ENCODE measurements at regions not wholly inside any gene's neighbourhood (a gene's known extent, or its start where the extent isn't known, plus 50 kb on each side); places are given as distances from the start of the nearest gene placed in this dataset.

DNA sequence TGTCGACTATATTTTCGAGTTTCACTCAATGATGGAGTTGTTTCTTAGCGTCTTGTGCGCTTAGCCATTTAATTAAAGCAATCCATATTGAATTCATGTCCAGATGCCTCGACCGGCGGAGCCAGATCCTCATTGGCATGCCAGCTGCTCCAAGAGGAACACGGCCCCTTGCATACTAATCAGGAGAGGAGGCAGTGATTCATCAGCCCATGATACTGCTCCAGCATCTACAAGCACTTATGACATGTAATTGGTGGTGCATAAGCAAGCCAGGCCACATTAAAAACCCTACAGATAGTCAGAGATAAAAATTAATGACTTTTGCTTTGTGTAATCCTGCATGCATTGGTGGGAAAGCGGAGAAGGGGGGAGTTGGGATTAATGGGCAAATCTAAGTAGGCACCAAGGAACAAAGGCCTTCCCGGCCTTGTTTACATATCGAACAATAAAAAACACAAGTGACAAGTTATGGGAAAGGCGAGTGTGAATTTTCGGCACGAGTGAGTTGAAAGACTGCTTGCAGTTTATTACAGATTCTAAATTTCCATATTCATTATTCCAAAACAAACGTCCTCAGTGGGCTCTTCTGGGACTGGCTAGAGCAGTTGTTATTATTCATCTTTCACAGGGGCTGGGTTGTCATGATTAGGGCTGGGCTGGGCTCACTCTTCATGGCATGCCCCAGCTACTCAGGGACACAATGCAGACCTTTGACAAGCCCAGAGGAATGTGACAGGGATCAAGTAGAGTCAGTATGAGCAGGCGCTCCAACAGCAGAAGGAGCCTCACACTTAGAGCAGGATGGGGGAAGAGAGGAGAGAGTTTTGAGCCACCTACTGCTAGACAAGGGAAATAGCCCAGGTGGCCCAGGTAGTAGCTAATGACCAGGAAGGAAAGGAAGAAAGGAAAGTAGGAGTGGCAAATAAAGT, 281.7 kb upstream of the ZFHX3 start:
- no peak for DNase-seq (ENCODE audit: low spot score)
- intact Hi-C loops (cut with DNase I): no loop called here

DNA sequence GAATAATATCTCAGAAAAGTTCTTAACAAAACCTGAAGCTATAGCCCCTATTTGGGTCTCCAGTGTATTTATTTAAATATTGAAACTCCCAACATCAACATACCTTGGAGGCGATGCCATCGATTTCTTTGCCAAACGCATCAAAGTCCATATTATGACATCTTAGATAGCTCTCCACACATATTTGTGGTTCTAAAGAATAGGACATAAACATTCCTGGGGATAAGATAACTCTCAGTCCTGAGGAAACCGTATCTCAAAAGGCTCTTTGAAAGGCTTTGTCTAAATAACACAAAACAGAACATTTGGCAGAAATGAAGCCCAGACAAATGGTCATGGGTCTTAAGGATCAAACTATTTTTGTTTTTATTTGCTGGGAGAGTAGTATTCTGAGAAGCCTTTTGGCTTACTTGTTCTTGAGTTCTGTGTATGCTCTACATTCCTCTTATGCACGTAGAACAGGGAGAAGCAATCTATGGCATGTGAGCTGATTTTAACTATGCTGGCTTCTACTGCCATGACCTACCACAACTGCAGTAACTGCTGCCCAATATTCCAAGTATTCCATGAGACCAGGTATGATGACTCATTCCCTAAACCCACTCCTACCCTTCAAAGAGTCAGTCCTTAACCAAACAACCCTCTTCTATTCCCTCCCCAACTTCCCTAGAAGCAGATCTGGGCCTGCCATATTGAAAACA, 279.0 kb upstream of the ZFHX3 start:
- DNase-seq (ENCODE audit: low spot score): no peak
- intact Hi-C loops (cut with DNase I): no loop called here

DNA sequence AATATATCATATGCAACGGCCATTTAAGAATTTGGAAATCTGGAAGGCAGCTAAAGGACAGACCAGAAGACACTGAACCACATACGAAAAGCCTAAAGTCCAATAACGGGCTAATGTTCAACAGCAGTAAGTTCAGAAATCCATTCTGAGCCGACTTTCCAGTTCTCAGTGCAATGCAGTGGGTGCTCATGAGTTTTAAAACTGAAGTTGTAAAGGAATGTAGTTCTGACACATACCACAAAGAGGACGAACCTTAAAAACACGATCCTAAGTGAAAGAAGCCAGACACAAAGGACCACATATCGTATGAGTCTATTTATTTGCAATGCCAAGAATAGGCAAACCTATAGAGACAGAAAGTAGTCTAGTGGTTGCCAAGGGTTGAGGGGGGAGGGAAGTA, 278.3 kb upstream of the ZFHX3 start:
- intact Hi-C loops (cut with DNase I): no loop called here

DNA sequence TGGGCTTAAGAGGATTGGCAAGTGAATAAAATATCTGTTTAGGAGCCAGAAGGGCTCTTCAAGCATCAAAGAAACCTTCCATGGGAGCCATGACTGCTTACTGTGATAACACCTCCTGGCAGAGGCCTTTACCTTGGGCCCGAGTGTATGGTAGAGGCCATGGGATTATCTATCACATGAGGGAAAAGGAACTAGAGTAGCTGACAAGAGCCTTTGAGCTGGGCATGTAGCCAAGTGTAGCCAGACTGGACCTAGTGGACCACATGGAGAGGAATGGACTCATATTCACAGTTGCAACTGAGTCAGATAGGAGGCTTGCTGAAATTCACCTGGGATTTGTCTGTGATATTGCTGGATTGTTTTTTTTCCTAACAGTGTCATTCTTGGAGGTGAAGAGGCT, 276.0 kb upstream of the ZFHX3 start:
- no peak for DNase-seq (ENCODE audit: low spot score)
- intact Hi-C loops (cut with DNase I): no loop called here

More for the DNA sequence above, 278.3 kb upstream of the ZFHX3 start:
- no peak for DNase-seq (ENCODE audit: low spot score)

DNA sequence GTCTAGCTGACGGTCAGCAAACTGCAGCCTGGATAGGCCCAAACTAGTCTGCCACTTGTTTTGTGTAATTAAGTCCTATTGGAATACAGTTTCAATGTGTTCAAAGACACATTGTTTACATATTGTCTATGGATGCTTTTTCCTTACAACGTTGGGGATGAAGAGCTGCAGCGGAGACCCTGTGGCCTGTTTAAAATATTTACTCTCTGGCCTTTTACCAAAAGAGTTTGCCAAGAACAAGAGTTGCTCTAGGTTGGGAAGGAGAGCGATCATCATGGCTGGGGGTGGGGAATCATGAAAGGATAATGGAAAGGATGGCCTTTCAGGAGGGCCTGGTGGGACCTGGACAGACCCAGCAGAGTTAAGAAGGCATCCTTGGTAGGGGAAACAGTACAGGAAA, 274.9 kb upstream of the ZFHX3 start:
- intact Hi-C loops (cut with DNase I): no loop called here
- no peak for DNase-seq (ENCODE audit: low spot score)

DNA sequence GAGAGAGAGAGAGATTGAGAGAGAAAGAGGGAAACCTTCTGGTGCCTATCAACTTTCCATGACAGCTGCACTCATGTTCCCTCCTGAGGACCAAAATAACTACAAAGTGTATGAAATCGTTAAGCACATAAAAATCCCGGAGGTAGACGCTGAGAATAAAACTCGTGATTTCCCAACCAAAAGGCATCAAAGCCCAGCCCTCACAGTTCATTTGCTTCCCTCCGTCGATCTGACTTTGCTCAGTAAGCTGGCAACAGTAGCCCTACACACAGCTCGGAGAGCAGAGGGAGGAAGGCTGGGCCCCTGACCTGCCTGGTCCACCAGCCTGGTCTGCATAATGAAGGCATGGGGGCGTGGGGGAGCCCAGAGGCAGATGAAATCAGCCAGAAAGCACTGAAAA, 273.9 kb upstream of the ZFHX3 start:
- no peak for DNase-seq (ENCODE audit: low spot score)
- intact Hi-C loops (cut with DNase I): no loop called here

DNA sequence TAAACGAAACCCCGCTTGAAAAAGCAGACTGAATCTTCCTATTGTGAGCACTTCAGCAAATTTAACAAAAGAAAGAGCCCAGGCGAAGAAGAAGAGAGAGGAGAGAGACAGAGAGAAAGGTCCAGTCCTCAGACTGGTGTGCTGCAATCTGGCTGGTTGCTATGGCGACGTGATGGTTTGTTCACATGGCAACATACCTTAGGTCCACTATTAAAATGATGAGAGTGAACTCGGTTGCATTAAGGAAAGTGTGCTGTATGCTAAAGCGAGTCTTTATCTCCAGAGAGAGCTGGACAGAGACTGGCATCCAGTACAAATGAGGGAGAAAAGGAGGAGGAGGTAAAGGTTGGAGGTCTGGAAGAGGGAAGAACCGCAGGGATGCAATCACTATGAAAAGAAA, 271.8 kb upstream of the ZFHX3 start:
- intact Hi-C loops (cut with DNase I): loop anchor here in 1 of 2 donors (2.0 kb wide), 1 partner anchor 35 kb away; no protein-coding TSS in a partner anchor
- DNase-seq (ENCODE audit: low spot score): no peak

DNA sequence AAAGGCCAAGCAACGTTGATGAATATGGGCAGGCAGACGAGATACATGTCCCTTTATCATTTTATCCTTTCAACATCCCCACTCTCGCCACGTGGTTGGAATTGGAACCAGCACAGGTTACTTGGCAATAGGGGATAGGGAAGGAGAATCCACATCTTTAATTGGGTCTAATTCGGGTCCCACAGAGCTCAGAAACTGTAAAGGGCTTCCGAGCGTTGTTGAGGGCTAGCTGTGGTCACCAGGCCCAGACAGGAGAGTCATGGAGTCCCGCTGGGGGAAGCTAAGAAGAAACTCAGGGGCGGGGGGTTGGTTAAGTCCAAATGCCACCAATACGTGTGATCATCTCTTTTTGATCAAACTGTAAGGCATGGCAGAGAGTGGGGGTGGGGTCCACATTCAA, 271.3 kb upstream of the ZFHX3 start:
- DNase-seq (ENCODE audit: low spot score): no peak
- intact Hi-C loops (cut with DNase I): loop anchor here in 1 of 2 donors (2.0 kb wide), 1 partner anchor 36 kb away; no protein-coding TSS in a partner anchor

DNA sequence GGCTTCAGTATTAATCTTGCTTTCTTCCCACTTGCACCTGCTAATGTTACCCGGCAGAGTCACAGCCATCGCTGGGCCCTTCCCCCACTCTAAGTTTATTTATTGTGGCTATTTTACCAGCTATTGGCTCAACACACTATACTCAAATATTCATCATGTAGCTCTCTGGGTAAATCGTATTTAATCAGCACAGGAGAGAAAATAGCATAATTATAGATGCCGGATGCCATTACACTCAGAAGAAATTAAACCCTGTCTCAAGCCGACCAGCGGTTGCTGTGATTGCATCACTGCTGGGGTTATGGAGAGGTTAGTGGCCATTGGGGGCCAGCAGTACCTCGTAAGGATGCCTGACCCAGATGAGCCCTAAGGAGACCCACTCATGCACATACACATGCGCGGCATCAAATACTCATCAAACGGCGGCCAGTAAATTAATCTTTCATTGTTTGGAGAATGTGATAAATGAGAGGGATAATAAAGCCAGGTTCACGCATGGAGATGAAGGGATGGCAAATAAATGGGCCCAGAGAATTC, 269.5 kb upstream of the ZFHX3 start:
- intact Hi-C loops (cut with DNase I): no loop called here
- no peak for DNase-seq (ENCODE audit: low spot score)

DNA sequence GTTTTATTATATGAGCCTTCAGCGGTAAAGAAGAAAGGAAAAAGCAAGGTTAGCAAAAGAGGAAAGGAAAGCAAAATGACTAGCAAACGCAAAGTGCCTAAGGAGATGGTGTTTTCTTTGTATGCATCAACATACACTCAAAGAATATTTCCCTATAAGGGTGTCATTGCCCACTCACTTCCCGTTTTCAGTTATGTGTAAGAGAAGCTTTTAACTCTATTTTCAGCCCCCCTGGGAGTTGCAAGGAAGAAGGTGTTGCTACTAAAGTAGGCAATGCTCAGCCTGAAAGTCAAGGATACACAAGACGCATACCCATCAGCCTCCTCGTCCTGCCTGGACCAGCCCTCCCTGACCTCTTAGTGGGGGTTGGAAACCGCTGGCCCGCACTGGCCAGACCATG, 267.7 kb upstream of the ZFHX3 start:
- intact Hi-C loops (cut with DNase I): no loop called here
- DNase-seq (ENCODE audit: low spot score): no peak

DNA sequence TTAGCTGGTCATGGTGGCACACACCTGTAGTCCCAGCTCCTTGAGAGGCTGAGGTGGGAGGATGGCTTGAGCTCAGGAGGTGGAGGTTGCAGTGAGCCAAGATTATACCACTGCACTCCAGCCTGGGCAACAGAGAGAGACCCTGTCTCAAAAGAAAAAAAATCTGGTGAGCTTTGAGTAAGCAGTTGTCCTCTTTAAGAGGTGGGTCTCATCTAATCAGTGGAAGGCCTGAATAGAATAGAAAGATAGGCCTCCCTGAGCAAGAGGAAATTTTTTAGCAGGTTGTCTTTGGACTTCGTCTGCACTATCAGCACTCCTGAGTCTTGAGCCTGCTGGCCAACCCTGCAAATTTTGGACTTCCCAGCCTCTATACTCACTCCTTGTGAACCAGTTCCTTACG, 266.0 kb upstream of the ZFHX3 start:
- no peak for DNase-seq (ENCODE audit: low spot score)
- intact Hi-C loops (cut with DNase I): no loop called here

DNA sequence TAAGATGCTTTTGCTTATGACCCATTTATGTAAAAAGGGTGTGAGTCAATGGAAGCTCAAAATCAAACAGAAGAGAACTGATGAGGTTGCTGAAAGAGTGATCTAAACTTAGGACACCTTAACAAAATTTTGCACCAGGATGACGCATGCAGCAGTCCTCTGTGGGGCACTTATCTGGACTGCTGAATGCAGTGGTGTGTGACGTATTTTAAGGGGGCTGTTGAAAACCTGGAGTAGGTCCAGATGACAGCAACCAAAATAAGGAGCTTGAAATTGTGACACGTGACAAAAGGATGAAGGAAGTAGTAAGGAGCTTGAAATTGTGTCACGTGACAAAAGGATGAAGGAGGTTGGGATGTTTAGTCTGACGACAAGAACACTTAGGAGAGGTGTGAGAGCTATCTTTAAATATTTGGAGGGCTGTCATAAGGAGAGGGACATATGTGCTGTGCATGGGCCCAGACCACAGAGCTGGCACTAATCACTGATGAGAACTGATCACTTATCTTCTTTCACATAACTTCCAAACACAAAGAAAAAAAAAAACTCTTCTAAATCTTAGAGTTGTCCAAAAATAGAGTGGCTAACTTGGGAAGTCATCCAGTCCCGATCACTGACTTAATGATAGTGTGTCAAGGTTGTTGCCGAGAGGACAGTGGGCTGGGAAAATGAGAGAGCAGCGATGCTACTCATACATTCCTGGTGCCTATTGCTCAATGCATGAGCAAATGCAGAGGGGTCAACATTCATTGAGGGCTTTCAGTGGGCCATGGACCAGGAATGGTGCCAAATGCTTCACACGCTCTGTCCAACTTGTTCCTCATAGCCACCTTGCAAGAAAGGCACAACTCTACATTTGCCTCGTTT, 264.2 kb upstream of the ZFHX3 start:
- intact Hi-C loops (cut with DNase I): no loop called here
- no peak for DNase-seq (ENCODE audit: low spot score)

DNA sequence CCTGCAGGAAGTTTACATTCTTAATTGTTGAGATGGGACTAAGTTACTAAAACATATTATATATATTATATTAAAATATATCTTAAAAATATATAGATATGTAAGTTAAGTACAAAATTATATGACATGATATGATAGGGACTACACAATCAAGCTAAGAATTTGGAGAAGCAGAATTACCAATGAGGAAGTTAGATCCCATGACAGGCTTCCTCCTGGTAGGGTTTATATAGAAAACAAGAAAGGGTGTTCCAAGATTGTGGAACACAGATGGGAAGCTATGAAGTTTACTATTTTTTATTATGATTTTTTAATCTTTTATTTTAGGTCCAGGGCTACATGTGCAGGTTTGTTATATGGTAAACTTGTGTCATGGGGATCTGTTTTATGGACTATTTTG, 260.8 kb upstream of the ZFHX3 start:
- no peak for DNase-seq (ENCODE audit: low spot score)
- intact Hi-C loops (cut with DNase I): no loop called here

DNA sequence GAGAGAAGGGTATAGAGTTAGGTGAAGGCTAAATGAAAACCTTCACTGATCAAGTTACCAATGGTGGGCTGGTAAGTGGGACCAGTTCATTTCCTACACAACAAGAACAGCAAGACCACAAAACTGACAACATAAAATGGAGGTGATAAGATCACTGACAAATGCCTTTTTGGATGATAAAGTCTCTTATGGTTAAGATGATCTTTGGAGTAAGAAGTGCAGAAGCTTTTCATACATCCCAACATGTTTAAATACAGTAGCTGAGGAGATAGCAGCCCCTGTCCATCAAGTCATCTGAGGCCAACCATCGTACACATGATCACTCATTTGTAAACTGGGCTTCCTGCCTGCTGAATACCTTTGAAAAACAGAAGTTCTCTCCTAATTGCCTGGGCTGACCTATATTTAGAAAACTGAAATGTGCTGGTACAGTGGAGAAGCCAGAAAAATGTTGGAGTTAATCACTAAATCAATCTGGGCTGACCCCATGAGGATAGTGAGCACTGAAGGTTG, 259.0 kb upstream of the ZFHX3 start:
- intact Hi-C loops (cut with DNase I): no loop called here

DNA sequence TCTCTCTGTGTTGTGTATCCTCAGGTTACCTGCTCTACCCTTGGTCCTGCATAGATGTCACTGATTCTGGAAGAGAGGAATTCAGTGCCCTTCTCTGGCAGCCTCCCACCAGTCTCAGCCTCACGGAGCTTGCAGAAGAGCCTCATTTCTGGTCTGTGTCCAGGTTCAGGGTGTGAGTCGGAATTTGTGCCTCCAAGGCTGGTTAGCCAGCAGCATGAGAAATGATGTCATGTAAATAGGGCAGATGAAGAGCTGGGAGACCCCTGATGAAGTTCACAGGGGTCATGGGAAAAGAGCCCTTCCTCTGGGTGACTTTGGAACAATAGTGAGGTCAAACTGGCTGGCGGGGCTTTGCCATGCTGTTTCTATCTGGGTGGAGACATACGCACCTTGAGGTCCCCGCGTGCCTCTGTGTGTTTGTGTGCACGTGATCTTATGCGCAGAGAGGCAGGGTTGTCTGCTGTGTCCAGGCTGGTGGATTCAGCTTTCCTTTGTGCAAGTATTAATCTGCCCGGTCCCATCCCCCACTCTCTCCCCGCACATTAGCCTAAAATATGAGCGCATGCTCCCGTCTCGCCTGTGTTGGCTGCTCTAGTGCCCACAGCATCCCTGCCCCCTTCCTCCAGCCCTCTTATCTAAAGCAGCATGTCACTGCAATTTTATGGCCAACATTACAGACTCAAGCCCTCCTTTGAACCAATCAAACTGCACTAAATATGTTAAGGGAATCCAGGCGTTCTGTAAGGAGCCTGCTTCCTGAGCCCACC, 256.3 kb upstream of the ZFHX3 start:
- no peak for DNase-seq (ENCODE audit: low spot score)
- intact Hi-C loops (cut with DNase I): no loop called here

More for the DNA sequence above, 259.0 kb upstream of the ZFHX3 start:
- no peak for DNase-seq (ENCODE audit: low spot score)

DNA sequence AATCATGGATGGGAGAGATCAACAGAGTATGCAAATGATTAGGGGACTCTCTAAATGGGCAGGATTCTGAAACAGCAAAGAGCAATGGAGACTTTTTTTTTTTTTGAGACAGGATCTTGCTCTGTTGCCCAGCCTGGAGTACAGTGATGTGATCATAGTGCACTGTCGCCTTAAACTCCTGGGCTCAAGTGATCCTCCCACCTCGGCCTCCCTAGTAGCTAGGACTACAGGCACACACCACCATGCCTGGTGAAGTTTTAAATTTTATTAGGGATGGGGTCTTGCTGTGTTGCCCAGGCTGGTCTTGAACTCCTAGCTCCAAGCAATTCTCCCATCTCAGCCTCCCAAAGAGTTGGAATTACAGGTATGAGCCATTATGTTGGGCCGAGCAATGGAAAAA, 255.0 kb upstream of the ZFHX3 start:
- intact Hi-C loops (cut with DNase I): no loop called here
- no peak for DNase-seq (ENCODE audit: low spot score)

DNA sequence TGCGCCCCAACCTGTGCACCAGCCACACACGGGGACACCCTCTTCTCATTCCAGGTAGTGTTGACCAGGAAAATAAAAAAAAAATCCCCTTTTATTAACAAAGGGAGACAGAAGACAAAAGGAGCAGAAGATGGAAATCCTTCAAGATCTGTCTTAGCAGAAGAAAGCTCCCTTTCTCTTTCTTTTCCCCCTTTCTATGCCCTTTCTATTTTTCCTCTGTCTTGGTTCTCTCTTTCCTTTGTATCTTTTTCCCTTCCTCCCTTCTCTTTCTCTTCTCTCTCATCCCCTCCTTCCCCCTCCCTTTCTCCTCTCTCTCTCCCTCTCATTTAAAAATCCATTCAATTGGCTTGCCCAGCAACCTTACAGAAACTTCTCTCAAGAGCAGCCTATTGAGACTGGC, 254.1 kb upstream of the ZFHX3 start:
- intact Hi-C loops (cut with DNase I): no loop called here
- DNase-seq (ENCODE audit: low spot score): no peak

DNA sequence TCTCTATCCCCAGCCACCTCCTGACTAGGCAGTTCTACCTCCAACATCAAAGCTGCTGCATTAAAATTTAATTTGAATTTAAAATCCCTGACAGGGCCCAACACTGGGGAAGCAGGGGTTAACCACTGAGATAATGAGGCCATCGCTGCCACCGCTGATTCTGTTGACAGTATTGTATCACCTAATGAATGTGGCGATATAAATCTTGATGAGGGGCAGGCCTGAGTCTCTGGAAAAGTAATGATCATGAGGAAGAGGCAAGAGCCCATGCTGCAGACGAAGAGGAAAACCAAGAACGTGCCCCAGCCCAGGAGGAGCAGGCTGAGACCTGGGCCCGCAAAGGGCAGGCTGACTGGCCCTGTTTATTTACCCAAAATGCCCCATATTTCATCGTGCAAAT, 251.4 kb upstream of the ZFHX3 start:
- DNase-seq (ENCODE audit: low spot score): no peak
- intact Hi-C loops (cut with DNase I): no loop called here

DNA sequence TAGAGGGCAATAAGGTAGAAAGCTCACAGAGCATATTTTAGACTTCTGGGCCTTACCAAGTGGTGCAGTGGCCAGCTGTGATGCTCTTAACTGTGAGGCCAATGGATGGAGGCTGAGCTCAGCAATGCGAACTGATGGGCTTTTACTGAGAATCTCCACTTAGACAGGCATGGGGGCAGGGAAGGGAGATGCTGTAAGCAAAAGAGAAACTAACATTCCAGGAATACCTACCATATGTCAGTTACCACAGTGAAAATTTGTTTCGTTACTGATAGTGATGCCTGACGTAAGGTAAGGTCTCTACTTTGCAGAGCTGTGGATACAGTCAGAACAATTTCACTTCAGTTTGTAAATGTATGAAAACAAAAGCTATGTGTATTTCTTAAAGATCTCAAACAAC, 250.6 kb upstream of the ZFHX3 start:
- intact Hi-C loops (cut with DNase I): no loop called here
- DNase-seq (ENCODE audit: low spot score): no peak

Data from posterior vena cava (tissue), 2 donors.